Kasumi-1 (cell line): ENCODE measurements at regions not wholly inside any gene's neighbourhood (a gene's known extent, or its start where the extent isn't known, plus 50 kb on each side); places are given as distances from the start of the nearest gene placed in this dataset.
"Not testable (repeated sequence)": the region's sequence is repeated elsewhere in the genome, so short reads cannot be mapped to it uniquely, and the experiment has no call there.

Experiments
- DNase-seq, 2 experiments: peaks; one replicate each; lab custom pipeline; 2025; lab: John Stamatoyannopoulos, UW

DNA sequence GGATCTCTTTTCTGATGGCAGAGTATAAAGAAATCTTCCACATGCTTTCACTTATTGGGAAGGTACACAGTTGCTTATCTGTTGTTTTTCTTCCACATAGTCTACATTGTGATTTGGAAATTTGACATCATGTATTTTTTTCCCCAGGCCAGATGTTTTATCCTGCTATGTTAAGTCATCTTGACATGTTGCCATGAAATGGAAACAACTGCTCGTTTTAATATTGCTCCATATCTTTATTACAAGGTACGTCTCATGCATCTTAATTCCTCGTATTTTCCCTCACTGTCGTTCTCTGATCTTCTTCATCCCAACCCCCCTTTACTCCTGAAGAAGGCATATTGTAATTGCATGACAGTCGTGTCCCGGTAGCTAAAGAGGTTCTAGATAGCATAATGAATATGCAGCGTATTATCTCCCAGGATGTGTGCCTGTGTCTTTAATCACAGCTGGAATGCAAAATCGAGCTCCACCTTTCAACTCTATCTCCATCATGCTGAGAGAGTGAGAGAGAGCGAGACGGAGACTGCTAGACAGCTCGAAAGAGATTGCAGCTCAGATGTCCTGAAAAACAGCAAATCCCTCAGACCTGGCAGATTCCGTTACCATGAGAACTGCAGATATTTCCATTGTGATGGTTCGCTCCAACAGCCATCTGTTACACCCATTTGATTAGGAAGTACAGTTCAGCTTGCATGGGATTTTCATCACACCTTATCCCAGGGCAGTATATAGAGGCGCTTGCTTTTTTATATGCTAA is 281.7 kb downstream of the TMEM38B start:
- DNase-seq = no peak

- no peak for DNase-seq
Measured at GRCh38 chr9:105978336-105978735, 284.0 kb downstream of the TMEM38B start.

DNA sequence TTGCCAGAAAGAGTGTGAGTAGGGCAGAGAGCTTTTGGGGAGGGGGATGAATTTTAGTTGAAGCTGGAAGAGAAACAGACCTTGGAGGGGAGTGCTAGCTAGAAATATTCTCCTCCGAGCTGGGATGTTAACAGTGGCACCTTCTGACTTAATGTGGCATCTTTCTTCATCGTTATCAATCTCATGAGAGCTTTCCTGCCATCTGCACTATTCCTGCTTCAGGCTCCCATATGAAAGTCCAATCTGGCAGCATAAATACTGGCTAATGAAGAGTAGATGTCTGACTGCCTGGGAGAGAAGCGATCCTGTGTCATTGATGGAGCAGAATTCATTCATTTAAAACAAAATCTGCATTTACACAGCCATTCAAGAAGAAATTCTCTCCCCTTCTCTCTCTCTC is 284.5 kb downstream of the TMEM38B start:
- DNase-seq = no peak

DNA sequence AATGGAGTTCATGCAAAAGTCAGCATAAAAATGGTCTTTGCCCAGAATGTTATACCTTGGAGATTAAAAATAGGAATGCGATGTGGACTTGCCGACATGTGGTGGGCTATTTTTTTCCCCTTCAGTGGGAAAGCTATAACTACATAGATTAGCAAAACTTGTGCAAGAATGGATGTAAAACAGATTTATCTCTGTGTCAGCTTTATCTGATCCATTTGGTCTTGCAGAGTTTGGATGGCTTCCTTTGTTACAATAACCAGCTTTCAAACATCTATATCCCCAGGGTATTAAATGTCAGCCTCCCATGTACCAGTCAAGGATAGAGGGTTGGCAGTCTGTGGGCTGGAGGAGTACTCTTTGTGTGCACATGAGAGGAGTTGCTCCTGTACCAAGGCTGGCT is 284.9 kb downstream of the TMEM38B start:
- no peak for DNase-seq

- no peak for DNase-seq
Measured at GRCh38 chr9:105984714-105985113, 290.4 kb downstream of the TMEM38B start.

DNA sequence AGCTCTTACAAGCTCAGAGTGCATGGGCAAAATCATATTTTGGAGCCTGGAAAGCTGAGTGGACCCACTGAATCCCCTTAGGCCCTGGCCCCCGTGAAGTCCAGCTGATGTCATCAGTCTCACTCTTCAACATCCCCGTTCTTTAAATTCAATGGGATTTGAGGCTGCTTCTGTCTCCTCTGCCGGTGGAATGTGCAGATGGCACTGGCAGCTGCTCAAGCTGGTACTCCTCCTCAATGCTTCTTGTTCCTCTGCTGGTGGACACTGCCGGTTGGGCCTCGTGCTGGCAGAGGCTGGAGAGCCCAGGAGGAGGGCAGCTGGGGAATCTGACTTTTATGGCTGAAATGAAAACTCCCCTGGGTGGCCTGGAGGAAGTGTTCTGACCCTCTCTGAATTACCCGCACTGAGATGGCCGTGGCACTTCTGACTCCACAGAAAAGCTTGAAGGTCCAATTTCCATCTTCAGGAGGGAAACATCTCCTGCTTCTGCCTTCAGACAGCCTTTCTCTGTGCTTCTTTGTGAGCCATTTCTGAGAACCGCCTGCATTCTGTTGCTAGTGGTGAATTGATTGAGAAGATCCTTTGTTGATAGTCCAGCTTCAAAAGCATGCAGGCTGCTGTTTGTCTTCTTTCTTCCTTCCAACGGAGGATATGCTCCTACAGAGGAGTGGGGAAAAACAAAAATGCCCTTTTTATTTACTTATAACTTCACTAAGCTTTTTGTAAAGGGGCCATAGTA is 298.9 kb downstream of the TMEM38B start:
- DNase-seq = no peak

- no peak for DNase-seq
Measured at GRCh38 chr9:105993921-105994715, 299.8 kb downstream of the TMEM38B start.

DNA sequence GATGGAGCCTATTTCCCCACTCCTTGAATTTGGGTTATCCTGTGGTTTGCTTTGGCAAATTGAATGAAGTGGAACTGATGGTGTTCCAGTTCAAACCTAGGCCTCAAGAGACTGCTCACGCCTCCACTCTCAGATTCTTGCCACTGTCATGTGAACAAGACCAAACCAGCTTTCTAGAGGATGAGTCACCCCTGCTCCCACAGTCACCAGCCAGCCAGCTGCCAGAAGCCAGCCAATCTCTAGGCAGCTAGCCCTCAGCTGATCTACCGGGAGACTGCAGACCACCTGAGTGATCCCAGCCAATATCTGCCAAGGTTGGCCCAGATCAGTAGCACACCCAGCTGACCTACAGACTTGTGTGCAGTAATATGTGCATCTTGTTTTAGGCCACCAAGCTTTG is 300.6 kb downstream of the TMEM38B start:
- no peak for DNase-seq

DNA sequence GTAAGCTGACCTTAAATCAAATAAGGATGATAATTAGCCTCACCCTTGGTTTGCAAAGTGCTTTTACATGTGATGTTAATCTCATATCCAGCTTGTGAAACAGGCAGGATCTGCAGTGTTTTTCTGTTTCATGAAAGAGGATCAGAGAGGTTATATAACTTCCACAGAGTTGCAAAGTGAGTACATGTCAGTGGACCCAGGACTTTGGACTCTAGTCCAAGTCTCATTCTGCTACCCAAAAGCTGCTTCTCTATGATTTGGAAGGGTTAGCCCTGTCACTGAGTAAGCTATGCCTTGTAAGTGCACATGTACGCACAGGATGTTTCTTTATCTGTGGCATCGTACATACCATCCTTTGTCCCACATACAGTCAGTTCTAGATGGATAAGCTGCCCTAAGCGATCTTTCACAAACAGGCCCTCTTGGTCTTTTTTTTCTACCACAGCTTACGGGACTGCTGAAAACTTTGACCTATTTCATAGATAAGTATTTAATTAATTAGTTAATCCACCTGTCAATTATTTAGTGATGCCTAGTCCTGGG is 322.9 kb downstream of the TMEM38B start:
- no peak for DNase-seq

GRCh38 chr9:106019039-106019680 is 324.8 kb downstream of the TMEM38B start:
- no peak for DNase-seq

- no peak for DNase-seq
Measured at GRCh38 chr9:106019702-106020101, 325.4 kb downstream of the TMEM38B start.

DNA sequence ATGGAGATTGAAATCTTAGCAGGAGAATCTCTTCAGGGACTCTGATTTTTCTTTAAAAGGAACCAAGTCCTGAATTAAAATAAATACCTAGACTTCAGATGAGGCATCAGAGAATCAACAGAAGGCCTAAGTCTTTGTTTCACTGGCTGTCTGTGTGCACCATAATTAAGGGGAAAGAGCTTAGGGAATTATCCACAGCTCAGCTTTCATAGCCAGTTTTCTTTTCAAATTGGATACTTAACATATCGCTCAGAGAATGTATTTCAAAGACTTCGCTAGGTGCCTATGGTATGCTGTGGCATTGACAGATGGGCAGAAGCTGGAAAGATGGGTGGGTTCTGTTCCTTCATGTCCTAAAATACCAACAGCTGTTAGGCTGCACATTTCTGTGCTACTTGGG is 325.8 kb downstream of the TMEM38B start:
- no peak for DNase-seq

- no peak for DNase-seq
Measured at GRCh38 chr9:106023455-106023854, 329.1 kb downstream of the TMEM38B start.

GRCh38 chr9:106025453-106025852 is 331.1 kb downstream of the TMEM38B start:
- no peak for DNase-seq

GRCh38 chr9:106030146-106030545 is 335.8 kb downstream of the TMEM38B start:
- not testable (repeated sequence) for DNase-seq

GRCh38 chr9:106032978-106033377 is 338.6 kb downstream of the TMEM38B start:
- DNase-seq = no peak

DNA sequence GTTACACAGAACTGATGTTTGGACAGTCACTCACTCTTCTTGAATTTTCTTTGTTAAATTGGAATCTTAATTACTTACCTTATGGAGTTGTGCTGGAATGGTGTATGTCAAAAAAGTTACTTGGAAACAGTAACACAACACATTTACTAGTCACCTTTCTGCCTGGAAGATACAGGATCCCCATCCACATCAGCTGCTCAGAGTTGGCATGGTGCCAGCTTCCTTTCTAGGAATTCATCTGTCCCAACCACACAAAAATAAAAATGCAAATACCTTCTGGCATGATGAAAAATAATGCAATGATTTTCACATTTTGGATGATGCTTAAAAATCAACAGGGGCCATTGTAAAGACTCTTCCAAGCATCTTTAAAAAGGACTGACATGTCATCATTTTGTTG is 341.5 kb downstream of the TMEM38B start:
- no peak for DNase-seq

GRCh38 chr9:106038266-106039001 is 344.1 kb downstream of the TMEM38B start:
- no peak for DNase-seq

DNA sequence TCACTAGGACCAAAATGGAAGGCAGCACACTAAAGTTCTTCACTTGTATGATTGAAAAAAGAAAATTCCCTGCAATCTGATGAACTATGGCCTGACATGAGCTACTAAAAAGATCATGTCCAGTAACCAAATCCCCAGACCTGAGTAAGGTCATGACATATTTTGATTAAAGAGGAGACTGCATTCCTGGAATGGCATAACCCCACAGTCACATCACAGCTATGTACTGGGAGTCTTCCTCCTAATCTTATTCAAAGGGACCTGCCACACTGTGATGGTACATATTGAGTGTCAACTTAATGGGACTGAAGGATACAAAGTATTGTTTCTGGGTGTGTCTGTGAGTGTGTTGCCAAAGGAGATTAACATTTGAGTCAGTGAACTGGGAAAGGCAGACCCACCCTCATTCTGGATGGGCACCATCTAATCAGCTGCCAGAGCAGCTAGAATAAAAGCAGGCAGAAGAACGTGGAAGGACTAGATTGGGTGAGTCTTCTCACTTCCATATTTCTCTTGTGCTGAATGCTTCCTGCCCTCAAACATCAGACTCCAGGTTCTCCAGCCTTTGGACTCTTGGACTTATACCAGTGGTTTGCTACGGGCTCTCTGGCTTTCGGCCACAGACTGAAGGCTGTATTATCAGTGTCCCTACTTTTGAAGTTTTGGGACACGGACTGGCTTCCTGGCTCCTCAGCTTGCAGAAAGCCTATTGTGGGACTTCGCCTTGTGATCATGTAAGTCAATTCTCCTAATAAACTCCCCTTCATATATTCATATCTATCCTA is 345.0 kb downstream of the TMEM38B start:
- DNase-seq = no peak

DNA sequence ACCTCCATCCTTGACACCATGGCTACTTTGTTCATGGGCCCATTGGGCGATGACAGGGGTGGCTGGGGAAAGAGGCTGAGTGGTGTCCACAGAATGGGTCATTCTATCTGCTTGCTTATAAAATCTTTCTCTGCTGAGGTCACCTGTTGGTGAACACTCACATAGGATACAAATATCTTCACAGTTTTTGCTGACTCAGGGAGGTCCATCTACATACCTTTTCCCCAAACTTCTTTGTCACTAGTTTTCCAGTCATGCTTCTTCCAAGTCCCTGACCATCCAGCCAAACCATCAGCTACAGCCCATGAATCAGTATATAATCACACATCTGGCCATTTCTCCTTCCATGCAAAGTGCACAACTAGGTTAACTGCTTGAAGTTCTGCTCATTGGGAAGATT is 347.6 kb downstream of the TMEM38B start:
- not testable (repeated sequence) for DNase-seq
